Forelimb muscle (tissue), 1 donor: ENCODE measurements at regions not wholly inside any gene's neighbourhood (a gene's known extent, or its start where the extent isn't known, plus 50 kb on each side); places are given as distances from the start of the nearest gene placed in this dataset.

Experiments
- DNase-seq: peaks from one replicate; pipeline ENCODE4 v3.0.0-alpha.2; 2013; ENCODE audit warnings: low read depth

- no peak for DNase-seq
Measured at GRCh38 chr14:75370416-75371205, 57.2 kb upstream of the JDP2 start.

- no peak for DNase-seq
Measured at GRCh38 chr14:75371297-75371696, 56.5 kb upstream of the JDP2 start.

GRCh38 chr14:75372260-75372659, 55.6 kb upstream of the JDP2 start:
- peak; percentile 11 for DNase-seq

GRCh38 chr14:75373133-75373532, 54.7 kb upstream of the JDP2 start:
- DNase-seq, result no peak

- no peak for DNase-seq
Measured at GRCh38 chr14:75373616-75374015, 54.2 kb upstream of the JDP2 start.

GRCh38 chr14:75374911-75375310, 52.9 kb upstream of the JDP2 start:
- DNase-seq, result no peak

- DNase-seq, result no peak
Measured at GRCh38 chr14:75375983-75376382, 51.8 kb upstream of the JDP2 start.
